ENCODE measurements at regions not wholly inside any gene's neighbourhood (a gene's known extent, or its start where the extent isn't known, plus 50 kb on each side); places are given as distances from the start of the nearest gene placed in this dataset.

- Histone ChIP-seq H3K4me3 (ENCODE audit: low read length) (no peak overlapping the region), H3F3A (ENCODE audit: insufficient read depth, low read length) (no peaks in the 10 kb centered on the region), H4K20me1 (ENCODE audit: insufficient read depth, low read length) (no peaks in the 10 kb centered on the region), H3K36me3 (replicated peaks; ENCODE audit: insufficient read depth, low read length) (no peaks in the 10 kb centered on the region), H3K9me2 (replicated peaks; ENCODE audit: insufficient read depth, low read length) (no peaks in the 10 kb centered on the region), H2AFZ (ENCODE audit: low read length) (no peak overlapping the region), H3K4me1 (ENCODE audit: low read length) (no peaks in the 10 kb centered on the region), H3K9me3 (replicated peaks; ENCODE audit: insufficient read depth, low read length) (no peaks in the 10 kb centered on the region), H3K4me2 (ENCODE audit: low read depth, low read length) (no peak overlapping the region), H3K79me2 (ENCODE audit: low read length) (no peaks in the 10 kb centered on the region), H3K27me3 (replicated peaks; ENCODE audit: insufficient read depth, low read length) (peaks cover 70% of the 10 kb centered on the region), H3K27ac (ENCODE audit: low read length) (no peak overlapping the region), H3K9ac (ENCODE audit: low read length) (no peak overlapping the region)
- DNase-seq: no peak
- TF ChIP-seq CTCF (IDR thresholded peaks at IDR 0.05; ENCODE audit: low read length) (no peak), EZH2 (optimal IDR thresholded peaks at IDR 0.05; ENCODE audit: low read depth, low read length) (no peak), EZH2phosphoT487 (IDR thresholded peaks at IDR 0.05; ENCODE audit: low read length) (no peak)
Measured at GRCh38 chr22:27274770-27275449, 526.6 kb downstream of the MN1 start.

GRCh38 chr22:27278946-27279345, 522.6 kb downstream of the MN1 start:
- TF ChIP-seq CTCF (IDR thresholded peaks at IDR 0.05; ENCODE audit: low read length): no peak
- TF ChIP-seq EZH2 (optimal IDR thresholded peaks at IDR 0.05; ENCODE audit: low read depth, low read length): no peak
- no peak for TF ChIP-seq EZH2phosphoT487 (IDR thresholded peaks at IDR 0.05; ENCODE audit: low read length)
- no peak overlapping the region for H3K27ac ChIP-seq (ENCODE audit: low read length)

DNA sequence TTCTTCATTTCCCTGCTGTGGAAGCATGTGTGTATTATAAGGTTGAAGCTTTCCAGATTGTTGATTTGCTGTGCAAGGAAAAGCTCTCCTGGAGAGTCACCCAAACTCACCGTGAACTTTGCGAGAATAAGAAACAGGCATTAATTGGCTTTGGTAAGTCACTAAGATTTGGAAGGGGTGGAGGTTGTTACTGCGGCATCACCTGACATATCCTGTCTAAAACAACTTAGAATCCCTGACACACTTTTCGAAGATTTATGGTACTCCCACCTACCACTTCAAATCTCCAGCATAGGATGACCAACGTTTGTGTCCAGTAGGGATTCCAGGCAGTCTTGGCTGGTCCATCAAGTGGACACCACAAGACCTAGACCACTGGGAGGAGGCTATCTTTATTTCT, 518.3 kb downstream of the MN1 start:
- no peak for DNase-seq
- H3K27ac ChIP-seq (ENCODE audit: low read length): no peak overlapping the region
- no peak overlapping the region for H3K9ac ChIP-seq (ENCODE audit: low read length)
- no peaks in the 10 kb centered on the region for H3K79me2 ChIP-seq (ENCODE audit: low read length)
- H3K36me3 ChIP-seq (replicated peaks; ENCODE audit: insufficient read depth, low read length): no peaks in the 10 kb centered on the region
- TF ChIP-seq CTCF (IDR thresholded peaks at IDR 0.05; ENCODE audit: low read length) (no peak), EZH2phosphoT487 (IDR thresholded peaks at IDR 0.05; ENCODE audit: low read length) (no peak), EZH2 (optimal IDR thresholded peaks at IDR 0.05; ENCODE audit: low read depth, low read length) (no peak)
- no peak overlapping the region for H3K4me3 ChIP-seq (ENCODE audit: low read length)
- no peaks in the 10 kb centered on the region for H3K4me1 ChIP-seq (ENCODE audit: low read length)
- peaks cover 69% of the 10 kb centered on the region for H3K27me3 ChIP-seq (replicated peaks; ENCODE audit: insufficient read depth, low read length)
- no peaks in the 10 kb centered on the region for H3F3A ChIP-seq (ENCODE audit: insufficient read depth, low read length)
- no peak overlapping the region for H2AFZ ChIP-seq (ENCODE audit: low read length)
- no peaks in the 10 kb centered on the region for H3K9me2 ChIP-seq (replicated peaks; ENCODE audit: insufficient read depth, low read length)
- no peaks in the 10 kb centered on the region for H3K9me3 ChIP-seq (replicated peaks; ENCODE audit: insufficient read depth, low read length)
- no peaks in the 10 kb centered on the region for H4K20me1 ChIP-seq (ENCODE audit: insufficient read depth, low read length)
- H3K4me2 ChIP-seq (ENCODE audit: low read depth, low read length): no peak overlapping the region

More at GRCh38 chr22:27278946-27279345, 522.6 kb downstream of the MN1 start:
- Histone ChIP-seq H3F3A (ENCODE audit: insufficient read depth, low read length) (no peaks in the 10 kb centered on the region), H3K36me3 (replicated peaks; ENCODE audit: insufficient read depth, low read length) (no peaks in the 10 kb centered on the region), H2AFZ (ENCODE audit: low read length) (no peak overlapping the region), H4K20me1 (ENCODE audit: insufficient read depth, low read length) (no peaks in the 10 kb centered on the region), H3K9ac (ENCODE audit: low read length) (no peak overlapping the region), H3K4me3 (ENCODE audit: low read length) (no peak overlapping the region), H3K79me2 (ENCODE audit: low read length) (no peaks in the 10 kb centered on the region), H3K27me3 (replicated peaks; ENCODE audit: insufficient read depth, low read length) (peaks cover 67% of the 10 kb centered on the region), H3K4me2 (ENCODE audit: low read depth, low read length) (no peak overlapping the region), H3K9me3 (replicated peaks; ENCODE audit: insufficient read depth, low read length) (no peaks in the 10 kb centered on the region), H3K9me2 (replicated peaks; ENCODE audit: insufficient read depth, low read length) (no peaks in the 10 kb centered on the region), H3K4me1 (ENCODE audit: low read length) (no peaks in the 10 kb centered on the region)
- DNase-seq: no peak

Measured in MM.1S (cell line).